ENCODE measurements at regions not wholly inside any gene's neighbourhood (a gene's known extent, or its start where the extent isn't known, plus 50 kb on each side); places are given as distances from the start of the nearest gene placed in this dataset.

GRCh38 chr2:117091041-117091837 is 723.3 kb upstream of the DDX18 start:
- ChIA-PET POLR2A (no interaction called here), CTCF (no interaction called here)
- Histone ChIP-seq H3K36me3 (ENCODE audit: control insufficient read depth in 4 of 4, insufficient read depth in 4 of 4, low read length in 3 of 4) (no peaks in the 10 kb centered on the region), H3K27me3 (replicated peaks in 2 of 5; ENCODE audit: control insufficient read depth in 4 of 5, insufficient read depth in 5 of 5, low read length in 4 of 5) (no peaks in the 10 kb centered on the region), H3K4me1 (ENCODE audit: control extremely low read depth in 1 of 4, control insufficient read depth in 4 of 4, insufficient read depth in 4 of 4, low read length in 3 of 4) (no peaks in the 10 kb centered on the region), H3K27ac (ENCODE audit: insufficient read depth in 1 of 2, low read depth in 1 of 2, low read length in 2 of 2, poor library complexity in 1 of 2, severe bottlenecking in 2 of 2) (no peak overlapping the region), H3K9me3 (ENCODE audit: control extremely low read depth in 1 of 5, control insufficient read depth in 4 of 5, insufficient read depth in 2 of 5, low read depth in 1 of 5, low read length in 4 of 5) (no peaks in the 10 kb centered on the region), H3K4me3 (ENCODE audit: control insufficient read depth in 1 of 7, extremely low read depth in 1 of 7, insufficient read depth in 4 of 7, low read depth in 2 of 7, low read length in 6 of 7) (no peak overlapping the region)
- DNase-seq, result no peak
- no CpG with 5 or more reads among the region's 2 CpGs for WGBS (ENCODE audit: insufficient coverage)

DNA sequence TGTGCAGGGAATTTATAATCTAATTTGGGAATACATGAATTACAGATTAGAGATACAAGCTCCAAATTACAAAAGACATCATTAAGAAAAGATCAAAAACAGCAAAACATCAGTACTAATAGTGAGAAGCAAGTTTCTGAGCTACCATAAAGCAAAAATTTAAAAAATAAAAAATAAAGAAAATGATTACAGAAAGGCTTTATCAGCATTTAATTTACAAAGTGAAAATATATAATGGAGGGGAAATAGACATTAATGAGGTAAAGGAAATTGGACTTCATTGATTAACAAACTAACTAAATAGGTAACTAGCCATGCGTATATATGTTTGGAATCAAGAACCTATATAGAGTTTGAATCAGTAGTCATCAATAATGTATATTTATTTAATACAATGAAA is 712.9 kb upstream of the DDX18 start:
- POLR2A ChIA-PET, result no interaction called here

DNA sequence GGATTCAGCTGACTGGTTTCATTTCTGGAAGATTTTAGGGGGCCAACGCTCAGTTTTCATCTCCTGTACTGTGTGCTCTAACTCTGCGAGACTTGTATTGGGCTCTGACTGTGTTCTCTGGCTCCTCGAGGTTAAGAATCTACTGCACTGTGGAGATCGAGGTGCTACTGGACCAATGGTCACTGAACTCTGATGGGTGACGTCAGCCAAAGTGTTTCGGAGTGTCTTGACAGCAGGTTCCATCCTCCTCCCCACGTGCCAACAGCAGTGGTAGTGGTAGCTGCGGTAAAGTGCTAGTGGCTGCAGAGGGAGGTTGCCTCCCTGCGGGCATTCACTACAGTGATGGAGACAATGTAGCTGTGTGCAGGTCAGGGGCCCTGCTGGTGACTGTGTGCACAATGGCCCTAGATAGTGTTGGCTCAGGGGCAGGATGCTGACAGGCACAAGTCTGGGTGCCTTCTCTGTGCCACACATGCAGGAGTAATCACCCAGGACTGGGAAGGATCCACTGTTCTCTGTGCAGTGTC is 705.7 kb upstream of the DDX18 start:
- Histone ChIP-seq H3K27ac (ENCODE audit: insufficient read depth in 1 of 2, low read depth in 1 of 2, low read length in 2 of 2, poor library complexity in 1 of 2, severe bottlenecking in 2 of 2) (no peak overlapping the region), H3K4me1 (ENCODE audit: control extremely low read depth in 1 of 4, control insufficient read depth in 4 of 4, insufficient read depth in 4 of 4, low read length in 3 of 4) (no peaks in the 10 kb centered on the region), H3K27me3 (replicated peaks in 2 of 5; ENCODE audit: control insufficient read depth in 4 of 5, insufficient read depth in 5 of 5, low read length in 4 of 5) (no peaks in the 10 kb centered on the region), H3K4me3 (ENCODE audit: control insufficient read depth in 1 of 7, extremely low read depth in 1 of 7, insufficient read depth in 4 of 7, low read depth in 2 of 7, low read length in 6 of 7) (no peak overlapping the region), H3K9me3 (ENCODE audit: control extremely low read depth in 1 of 5, control insufficient read depth in 4 of 5, insufficient read depth in 2 of 5, low read depth in 1 of 5, low read length in 4 of 5) (no peaks in the 10 kb centered on the region), H3K36me3 (ENCODE audit: control insufficient read depth in 4 of 4, insufficient read depth in 4 of 4, low read length in 3 of 4) (no peaks in the 10 kb centered on the region)
- POLR2A ChIA-PET, result no interaction called here
- WGBS (ENCODE audit: insufficient coverage), result 93% methylated on average over 9 of the region's 9 CpGs
- CTCF ChIA-PET, result no interaction called here
- no peak for DNase-seq

More for the DNA sequence above, 712.9 kb upstream of the DDX18 start:
- WGBS (ENCODE audit: insufficient coverage), result no CpG with 5 or more reads among the region's 1 CpG
- Histone ChIP-seq H3K27me3 (replicated peaks in 2 of 5; ENCODE audit: control insufficient read depth in 4 of 5, insufficient read depth in 5 of 5, low read length in 4 of 5) (no peaks in the 10 kb centered on the region), H3K36me3 (ENCODE audit: control insufficient read depth in 4 of 4, insufficient read depth in 4 of 4, low read length in 3 of 4) (no peaks in the 10 kb centered on the region), H3K4me1 (ENCODE audit: control extremely low read depth in 1 of 4, control insufficient read depth in 4 of 4, insufficient read depth in 4 of 4, low read length in 3 of 4) (no peaks in the 10 kb centered on the region), H3K27ac (ENCODE audit: insufficient read depth in 1 of 2, low read depth in 1 of 2, low read length in 2 of 2, poor library complexity in 1 of 2, severe bottlenecking in 2 of 2) (no peak overlapping the region), H3K4me3 (ENCODE audit: control insufficient read depth in 1 of 7, extremely low read depth in 1 of 7, insufficient read depth in 4 of 7, low read depth in 2 of 7, low read length in 6 of 7) (no peak overlapping the region), H3K9me3 (ENCODE audit: control extremely low read depth in 1 of 5, control insufficient read depth in 4 of 5, insufficient read depth in 2 of 5, low read depth in 1 of 5, low read length in 4 of 5) (no peaks in the 10 kb centered on the region)
- CTCF ChIA-PET, result no interaction called here
- DNase-seq, result no peak

GRCh38 chr2:117118994-117119393 is 695.5 kb upstream of the DDX18 start:
- DNase-seq, result no peak
- CTCF ChIA-PET, result no interaction called here
- Histone ChIP-seq H3K36me3 (ENCODE audit: control insufficient read depth in 4 of 4, insufficient read depth in 4 of 4, low read length in 3 of 4) (no peaks in the 10 kb centered on the region), H3K27me3 (replicated peaks in 2 of 5; ENCODE audit: control insufficient read depth in 4 of 5, insufficient read depth in 5 of 5, low read length in 4 of 5) (no peaks in the 10 kb centered on the region), H3K9me3 (ENCODE audit: control extremely low read depth in 1 of 5, control insufficient read depth in 4 of 5, insufficient read depth in 2 of 5, low read depth in 1 of 5, low read length in 4 of 5) (no peaks in the 10 kb centered on the region), H3K4me3 (ENCODE audit: control insufficient read depth in 1 of 7, extremely low read depth in 1 of 7, insufficient read depth in 4 of 7, low read depth in 2 of 7, low read length in 6 of 7) (no peak overlapping the region), H3K27ac (ENCODE audit: insufficient read depth in 1 of 2, low read depth in 1 of 2, low read length in 2 of 2, poor library complexity in 1 of 2, severe bottlenecking in 2 of 2) (no peak overlapping the region), H3K4me1 (ENCODE audit: control extremely low read depth in 1 of 4, control insufficient read depth in 4 of 4, insufficient read depth in 4 of 4, low read length in 3 of 4) (no peaks in the 10 kb centered on the region)
- POLR2A ChIA-PET, result no interaction called here
- WGBS (ENCODE audit: insufficient coverage), result no CpG with 5 or more reads among the region's 1 CpG

GRCh38 chr2:117123362-117123761 is 691.1 kb upstream of the DDX18 start:
- no peaks in the 10 kb centered on the region for H3K27me3 ChIP-seq (replicated peaks in 2 of 5; ENCODE audit: control insufficient read depth in 4 of 5, insufficient read depth in 5 of 5, low read length in 4 of 5)
- WGBS (ENCODE audit: insufficient coverage), result no CpG with 5 or more reads among the region's 1 CpG
- CTCF ChIA-PET, result no interaction called here

DNA sequence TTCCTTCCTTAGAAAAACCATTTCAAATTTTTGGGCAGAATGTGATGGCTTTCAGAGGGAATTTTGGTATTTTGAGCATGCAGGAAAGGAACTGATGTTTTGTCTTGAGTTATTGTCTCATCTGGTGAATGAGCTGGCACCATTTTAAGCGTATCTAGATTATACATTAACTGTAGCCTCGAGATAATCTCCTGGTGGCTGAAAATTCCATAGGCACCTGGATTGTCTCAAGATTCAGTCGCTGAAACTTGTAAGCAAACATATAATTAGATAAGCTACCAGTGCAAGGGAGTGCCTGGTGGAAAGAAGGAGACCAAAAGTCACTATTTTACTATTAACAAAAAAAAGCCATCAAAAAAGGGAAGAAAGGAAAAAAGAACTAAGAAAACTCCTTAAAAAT is 687.8 kb upstream of the DDX18 start:
- Histone ChIP-seq H3K4me3 (ENCODE audit: control insufficient read depth in 1 of 7, extremely low read depth in 1 of 7, insufficient read depth in 4 of 7, low read depth in 2 of 7, low read length in 6 of 7) (no peak overlapping the region), H3K9me3 (ENCODE audit: control extremely low read depth in 1 of 5, control insufficient read depth in 4 of 5, insufficient read depth in 2 of 5, low read depth in 1 of 5, low read length in 4 of 5) (no peaks in the 10 kb centered on the region), H3K27me3 (replicated peaks in 2 of 5; ENCODE audit: control insufficient read depth in 4 of 5, insufficient read depth in 5 of 5, low read length in 4 of 5) (no peaks in the 10 kb centered on the region), H3K36me3 (ENCODE audit: control insufficient read depth in 4 of 4, insufficient read depth in 4 of 4, low read length in 3 of 4) (no peaks in the 10 kb centered on the region), H3K27ac (ENCODE audit: insufficient read depth in 1 of 2, low read depth in 1 of 2, low read length in 2 of 2, poor library complexity in 1 of 2, severe bottlenecking in 2 of 2) (no peak overlapping the region), H3K4me1 (ENCODE audit: control extremely low read depth in 1 of 4, control insufficient read depth in 4 of 4, insufficient read depth in 4 of 4, low read length in 3 of 4) (no peaks in the 10 kb centered on the region)
- 81% methylated on average over 2 of the region's 3 CpGs for WGBS (ENCODE audit: insufficient coverage)
- no peak for DNase-seq
- CTCF ChIA-PET, result no interaction called here
- POLR2A ChIA-PET, result no interaction called here

More at GRCh38 chr2:117123362-117123761, 691.1 kb upstream of the DDX18 start:
- DNase-seq, result no peak
- Histone ChIP-seq H3K4me1 (ENCODE audit: control extremely low read depth in 1 of 4, control insufficient read depth in 4 of 4, insufficient read depth in 4 of 4, low read length in 3 of 4) (no peaks in the 10 kb centered on the region), H3K36me3 (ENCODE audit: control insufficient read depth in 4 of 4, insufficient read depth in 4 of 4, low read length in 3 of 4) (no peaks in the 10 kb centered on the region), H3K9me3 (ENCODE audit: control extremely low read depth in 1 of 5, control insufficient read depth in 4 of 5, insufficient read depth in 2 of 5, low read depth in 1 of 5, low read length in 4 of 5) (no peaks in the 10 kb centered on the region), H3K4me3 (ENCODE audit: control insufficient read depth in 1 of 7, extremely low read depth in 1 of 7, insufficient read depth in 4 of 7, low read depth in 2 of 7, low read length in 6 of 7) (no peak overlapping the region), H3K27ac (ENCODE audit: insufficient read depth in 1 of 2, low read depth in 1 of 2, low read length in 2 of 2, poor library complexity in 1 of 2, severe bottlenecking in 2 of 2) (no peak overlapping the region)
- POLR2A ChIA-PET, result no interaction called here

GRCh38 chr2:117127680-117128079 is 686.8 kb upstream of the DDX18 start:
- no peaks in the 10 kb centered on the region for H3K9me3 ChIP-seq (ENCODE audit: control extremely low read depth in 1 of 5, control insufficient read depth in 4 of 5, insufficient read depth in 2 of 5, low read depth in 1 of 5, low read length in 4 of 5)
- no peaks in the 10 kb centered on the region for H3K36me3 ChIP-seq (ENCODE audit: control insufficient read depth in 4 of 4, insufficient read depth in 4 of 4, low read length in 3 of 4)
- no peak overlapping the region for H3K27ac ChIP-seq (ENCODE audit: insufficient read depth in 1 of 2, low read depth in 1 of 2, low read length in 2 of 2, poor library complexity in 1 of 2, severe bottlenecking in 2 of 2)
- DNase-seq, result no peak
- no peaks in the 10 kb centered on the region for H3K4me1 ChIP-seq (ENCODE audit: control extremely low read depth in 1 of 4, control insufficient read depth in 4 of 4, insufficient read depth in 4 of 4, low read length in 3 of 4)
- no peaks in the 10 kb centered on the region for H3K27me3 ChIP-seq (replicated peaks in 2 of 5; ENCODE audit: control insufficient read depth in 4 of 5, insufficient read depth in 5 of 5, low read length in 4 of 5)
- no peak overlapping the region for H3K4me3 ChIP-seq (ENCODE audit: control insufficient read depth in 1 of 7, extremely low read depth in 1 of 7, insufficient read depth in 4 of 7, low read depth in 2 of 7, low read length in 6 of 7)
- ChIA-PET CTCF (no interaction called here), POLR2A (no interaction called here)
